Endothelial cell (in vitro differentiated cells): ENCODE measurements at regions not wholly inside any gene's neighbourhood (a gene's known extent, or its start where the extent isn't known, plus 50 kb on each side); places are given as distances from the start of the nearest gene placed in this dataset.

ENCODE experiments used
- DNase-seq: peaks from one replicate; pipeline ENCODE4 v3.0.0; 2021; ENCODE audit warnings: low spot score
- H3K27ac Mint-ChIP-seq: one replicate; pipeline ENCODE4 v1.8.0; 2021; ENCODE audit warnings: mixed read lengths, inconsistent platforms; ENCODE audit not compliant: unreplicated experiment
- H3K27me3 Mint-ChIP-seq: one replicate; pipeline ENCODE4 v1.8.0; 2021; ENCODE audit warnings: mild to moderate bottlenecking, moderate library complexity, mixed read lengths, inconsistent platforms; ENCODE audit not compliant: unreplicated experiment
- H3K36me3 Mint-ChIP-seq: one replicate; pipeline ENCODE4 v1.8.0; 2021; ENCODE audit warnings: mild to moderate bottlenecking, low read depth, mixed read lengths, inconsistent platforms; ENCODE audit not compliant: unreplicated experiment
- H3K4me1 Mint-ChIP-seq: one replicate; pipeline ENCODE4 v1.8.0; 2021; ENCODE audit warnings: mild to moderate bottlenecking, mixed read lengths, inconsistent platforms; ENCODE audit not compliant: unreplicated experiment
- H3K4me3 Mint-ChIP-seq: one replicate; pipeline ENCODE4 v1.8.0; 2021; ENCODE audit warnings: mild to moderate bottlenecking, mixed read lengths, inconsistent platforms; ENCODE audit not compliant: unreplicated experiment
- H3K9me3 Mint-ChIP-seq: one replicate; pipeline ENCODE4 v1.8.0; 2021; ENCODE audit warnings: mixed read lengths, inconsistent platforms; ENCODE audit not compliant: unreplicated experiment
- TF ChIP-seq, protein P1 (sequence below): fragments of 200-600 bp; sonication (generic); IDR thresholded peaks from one replicate; pipeline ENCODE4 v1.5.0; 2021; ENCODE audit warnings: antibody characterized with exemption; ENCODE audit not compliant: unreplicated experiment

DNA sequence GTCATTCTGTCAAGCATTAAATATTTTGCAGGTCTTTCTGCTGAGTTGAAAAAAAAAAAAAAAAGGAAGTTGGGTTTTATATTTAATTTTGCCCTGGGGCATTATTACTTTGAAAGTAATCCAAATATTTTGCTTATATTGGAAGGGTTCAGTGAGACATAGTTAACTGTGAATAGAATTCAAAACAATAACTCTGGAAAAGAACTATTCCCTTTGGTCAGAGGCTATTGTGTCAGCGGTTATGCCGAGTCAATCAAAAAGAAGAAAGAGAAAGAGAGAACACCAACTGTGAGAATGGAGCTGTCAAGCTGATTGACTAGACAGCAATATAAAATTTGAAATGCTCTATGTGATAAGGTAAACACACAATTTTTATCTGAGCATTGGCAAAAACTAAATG is 761.7 kb downstream of the ADGRL2 start:
- no peaks in the 10 kb centered on the region for H3K9me3 Mint-ChIP-seq
- DNase-seq: no peak
- no peak overlapping the region for H3K4me3 Mint-ChIP-seq
- H3K27me3 Mint-ChIP-seq: no peaks in the 10 kb centered on the region
- H3K4me1 Mint-ChIP-seq: no peaks in the 10 kb centered on the region
- TF ChIP-seq, protein P1, sequence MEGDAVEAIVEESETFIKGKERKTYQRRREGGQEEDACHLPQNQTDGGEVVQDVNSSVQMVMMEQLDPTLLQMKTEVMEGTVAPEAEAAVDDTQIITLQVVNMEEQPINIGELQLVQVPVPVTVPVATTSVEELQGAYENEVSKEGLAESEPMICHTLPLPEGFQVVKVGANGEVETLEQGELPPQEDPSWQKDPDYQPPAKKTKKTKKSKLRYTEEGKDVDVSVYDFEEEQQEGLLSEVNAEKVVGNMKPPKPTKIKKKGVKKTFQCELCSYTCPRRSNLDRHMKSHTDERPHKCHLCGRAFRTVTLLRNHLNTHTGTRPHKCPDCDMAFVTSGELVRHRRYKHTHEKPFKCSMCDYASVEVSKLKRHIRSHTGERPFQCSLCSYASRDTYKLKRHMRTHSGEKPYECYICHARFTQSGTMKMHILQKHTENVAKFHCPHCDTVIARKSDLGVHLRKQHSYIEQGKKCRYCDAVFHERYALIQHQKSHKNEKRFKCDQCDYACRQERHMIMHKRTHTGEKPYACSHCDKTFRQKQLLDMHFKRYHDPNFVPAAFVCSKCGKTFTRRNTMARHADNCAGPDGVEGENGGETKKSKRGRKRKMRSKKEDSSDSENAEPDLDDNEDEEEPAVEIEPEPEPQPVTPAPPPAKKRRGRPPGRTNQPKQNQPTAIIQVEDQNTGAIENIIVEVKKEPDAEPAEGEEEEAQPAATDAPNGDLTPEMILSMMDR: no peak
- H3K27ac Mint-ChIP-seq: no peak overlapping the region
- H3K36me3 Mint-ChIP-seq: no peaks in the 10 kb centered on the region

DNA sequence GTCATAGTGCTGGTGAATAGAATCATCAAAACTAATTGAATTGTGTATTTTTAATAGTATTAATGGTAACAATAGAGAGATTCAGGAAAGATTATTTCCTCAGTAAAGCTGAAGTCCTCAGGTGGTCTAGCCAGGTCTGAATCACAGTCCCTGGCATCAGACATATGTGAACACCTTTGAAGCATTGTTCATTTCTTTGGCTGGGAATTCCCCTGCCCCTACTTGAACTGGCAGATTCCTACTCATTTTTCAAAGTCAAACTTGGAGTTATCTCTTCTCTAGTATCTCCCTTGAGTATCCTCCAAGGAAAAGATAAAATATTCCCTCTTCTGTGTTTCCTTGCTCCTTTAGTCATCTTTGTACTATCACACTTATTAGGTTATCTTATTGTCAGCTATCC is 759.8 kb downstream of the ADGRL2 start:
- H3K27me3 Mint-ChIP-seq: no peaks in the 10 kb centered on the region
- H3K4me1 Mint-ChIP-seq: no peaks in the 10 kb centered on the region
- TF ChIP-seq, protein P1: no peak
- DNase-seq: no peak
- no peaks in the 10 kb centered on the region for H3K36me3 Mint-ChIP-seq
- H3K4me3 Mint-ChIP-seq: no peak overlapping the region
- H3K9me3 Mint-ChIP-seq: no peaks in the 10 kb centered on the region
- no peak overlapping the region for H3K27ac Mint-ChIP-seq

DNA sequence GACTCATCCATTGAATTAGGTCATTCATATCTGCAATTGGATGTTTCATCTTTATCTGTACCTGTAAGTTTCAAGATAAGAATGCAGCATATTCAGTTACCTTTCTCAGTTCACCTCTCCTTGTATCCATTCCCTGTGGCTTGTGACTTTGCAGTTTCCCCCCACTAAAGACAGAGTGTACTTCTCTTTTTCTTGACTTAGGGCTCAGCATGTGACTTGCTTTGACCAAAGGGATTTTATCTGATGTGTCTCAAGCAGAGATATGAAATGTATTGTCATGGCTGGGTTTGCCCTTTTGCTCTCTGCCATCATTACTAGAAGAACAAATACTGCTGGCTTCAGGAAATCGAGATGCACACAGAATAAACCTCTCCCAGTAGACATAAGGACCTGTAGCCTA is 754.8 kb downstream of the ADGRL2 start:
- H3K9me3 Mint-ChIP-seq: no peaks in the 10 kb centered on the region
- H3K4me3 Mint-ChIP-seq: no peak overlapping the region
- no peaks in the 10 kb centered on the region for H3K4me1 Mint-ChIP-seq

DNA sequence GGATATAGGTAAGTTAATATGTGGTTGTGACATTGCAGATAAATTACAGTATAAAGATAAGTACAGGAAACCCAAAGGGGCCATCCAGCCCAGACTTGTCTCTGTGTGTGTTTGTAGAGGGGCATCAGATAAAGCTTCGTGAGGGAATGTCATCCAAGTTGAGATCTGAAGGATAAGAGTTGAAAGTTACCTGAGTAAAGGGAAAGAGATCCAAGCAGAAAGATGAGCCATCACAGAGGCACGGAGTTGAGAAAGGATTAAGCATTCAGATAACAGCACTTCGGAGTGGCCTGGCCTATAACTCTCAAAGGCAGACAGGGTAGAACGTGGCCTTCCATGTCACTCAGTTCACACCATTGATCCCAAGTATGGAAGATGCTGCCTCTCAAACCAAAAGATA is 749.1 kb downstream of the ADGRL2 start:
- H3K4me3 Mint-ChIP-seq: no peak overlapping the region
- no peak overlapping the region for H3K27ac Mint-ChIP-seq
- H3K27me3 Mint-ChIP-seq: no peaks in the 10 kb centered on the region
- no peaks in the 10 kb centered on the region for H3K36me3 Mint-ChIP-seq
- TF ChIP-seq, protein P1: no peak
- no peaks in the 10 kb centered on the region for H3K9me3 Mint-ChIP-seq
- H3K4me1 Mint-ChIP-seq: no peaks in the 10 kb centered on the region
- DNase-seq: no peak

More for the DNA sequence above, 754.8 kb downstream of the ADGRL2 start:
- no peaks in the 10 kb centered on the region for H3K27me3 Mint-ChIP-seq
- H3K36me3 Mint-ChIP-seq: no peaks in the 10 kb centered on the region
- H3K27ac Mint-ChIP-seq: no peak overlapping the region
- DNase-seq: no peak
- TF ChIP-seq, protein P1: no peak

DNA sequence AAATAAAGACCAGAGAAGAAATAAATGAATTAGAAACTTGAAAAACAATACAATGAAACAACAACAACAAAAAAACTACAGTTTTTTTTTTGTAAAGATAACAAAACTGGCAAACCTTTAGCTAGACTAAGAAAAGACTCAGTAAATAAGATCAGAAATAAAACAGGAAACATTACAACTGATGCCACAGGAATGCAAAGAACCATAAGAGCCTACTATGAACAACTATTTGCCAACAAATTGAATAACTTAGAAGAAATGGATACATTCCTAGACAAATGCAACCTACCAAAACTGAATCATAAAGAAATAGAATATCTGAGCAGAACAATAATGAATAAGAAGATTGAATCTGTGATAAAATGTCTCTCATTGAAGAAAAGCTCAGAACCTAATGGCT is 742.0 kb downstream of the ADGRL2 start:
- H3K36me3 Mint-ChIP-seq: no peaks in the 10 kb centered on the region
- no peak for DNase-seq
- no peaks in the 10 kb centered on the region for H3K4me1 Mint-ChIP-seq
- no peaks in the 10 kb centered on the region for H3K9me3 Mint-ChIP-seq
- TF ChIP-seq, protein P1: no peak
- H3K27me3 Mint-ChIP-seq: no peaks in the 10 kb centered on the region
- H3K27ac Mint-ChIP-seq: no peak overlapping the region
- H3K4me3 Mint-ChIP-seq: no peak overlapping the region
